HG02623 (cell line): ENCODE measurements at regions not wholly inside any gene's neighbourhood (a gene's known extent, or its start where the extent isn't known, plus 50 kb on each side); places are given as distances from the start of the nearest gene placed in this dataset.
"Not testable (repeated sequence)": the region's sequence is repeated elsewhere in the genome, so short reads cannot be mapped to it uniquely, and the experiment has no call there.

Experiments
- ATAC-seq: cut with Tn5 transposase; IDR thresholded peaks from one replicate; pipeline ENCODE4 v1.9.1; 2021; ENCODE audit warnings: moderate library complexity; ENCODE audit not compliant: unreplicated experiment

- ATAC-seq: not testable (repeated sequence)
These were observed 61.9 kb upstream of the NAA35 start for GRCh38 chr9:85878872-85879597.

GRCh38 chr9:85880507-85880906 is 60.4 kb upstream of the NAA35 start:
- not testable (repeated sequence) for ATAC-seq

- ATAC-seq: no peak
These were observed 56.7 kb upstream of the NAA35 start for GRCh38 chr9:85884256-85884655.

- no peak for ATAC-seq
These were observed 50.0 kb upstream of the NAA35 start for GRCh38 chr9:85890962-85891361.
